ENCODE measurements at regions not wholly inside any gene's neighbourhood (a gene's known extent, or its start where the extent isn't known, plus 50 kb on each side); places are given as distances from the start of the nearest gene placed in this dataset.

DNA sequence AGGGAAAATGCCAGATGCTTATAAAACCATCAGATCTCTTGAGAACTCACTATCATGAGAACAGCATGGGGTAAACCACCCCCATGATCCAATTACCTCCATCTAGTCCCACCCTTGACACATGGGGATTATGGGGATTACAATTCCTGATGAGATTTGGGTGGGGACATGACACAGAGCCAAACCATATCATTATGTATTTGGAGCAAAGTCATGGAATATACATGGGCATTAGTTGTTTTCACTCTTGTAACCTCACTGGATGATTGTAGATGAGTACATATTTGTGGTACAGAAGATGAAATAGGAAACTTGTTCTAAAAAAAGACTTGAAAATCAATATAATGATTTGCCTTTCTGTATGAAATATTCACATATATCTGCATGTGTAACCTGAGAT is 674.5 kb upstream of the BOD1L1 start:
- no peaks in the 10 kb centered on the region for H3K27me3 ChIP-seq (ENCODE audit: control insufficient read depth in 5 of 5, insufficient read depth in 4 of 5, low read length in 5 of 5)
- H3K4me1 ChIP-seq (ENCODE audit: control insufficient read depth in 5 of 5, insufficient read depth in 5 of 5, low read length in 5 of 5), result no peaks in the 10 kb centered on the region
- H3K27ac ChIP-seq (ENCODE audit: low read depth, low read length), result no peak overlapping the region
- no peak overlapping the region for H3K9ac ChIP-seq (ENCODE audit: low read length in 5 of 5)
- H3K36me3 ChIP-seq (ENCODE audit: control insufficient read depth in 5 of 5, insufficient read depth in 5 of 5, low read length in 5 of 5), result no peaks in the 10 kb centered on the region
- no peaks in the 10 kb centered on the region for H3K9me3 ChIP-seq (ENCODE audit: control insufficient read depth in 5 of 5, low read length in 5 of 5)
- no peak overlapping the region for H3K4me3 ChIP-seq (ENCODE audit: low read depth in 1 of 5, low read length in 5 of 5)

DNA sequence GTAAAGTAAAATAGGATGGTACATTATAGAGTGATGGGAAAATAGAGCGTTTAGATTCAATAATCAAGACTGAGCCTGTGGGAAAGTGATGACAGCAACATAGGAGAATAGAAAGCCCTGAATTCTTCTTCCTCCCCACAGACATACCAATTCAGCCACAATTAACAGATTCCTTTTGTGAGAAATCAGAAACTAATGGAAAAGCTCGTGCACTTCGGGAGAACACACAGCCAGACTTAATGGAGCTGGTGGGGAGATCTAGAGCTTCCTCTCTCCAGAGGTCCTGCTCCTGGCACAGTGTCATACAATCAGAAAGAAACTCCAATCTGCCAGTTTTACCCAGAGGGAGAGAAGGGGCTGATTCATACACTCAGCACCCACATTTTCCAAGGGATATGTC is 676.3 kb upstream of the BOD1L1 start:
- no peaks in the 10 kb centered on the region for H3K36me3 ChIP-seq (ENCODE audit: control insufficient read depth in 5 of 5, insufficient read depth in 5 of 5, low read length in 5 of 5)
- H3K27ac ChIP-seq (ENCODE audit: low read depth, low read length), result no peak overlapping the region
- peaks cover 0 to 10% (median 2%) of the 10 kb centered on the region in 5 donors for H3K4me1 ChIP-seq (ENCODE audit: control insufficient read depth in 5 of 5, insufficient read depth in 5 of 5, low read length in 5 of 5)
- no peak overlapping the region for H3K9ac ChIP-seq (ENCODE audit: low read length in 5 of 5)
- no peaks in the 10 kb centered on the region for H3K9me3 ChIP-seq (ENCODE audit: control insufficient read depth in 5 of 5, low read length in 5 of 5)
- no peak overlapping the region for H3K4me3 ChIP-seq (ENCODE audit: low read depth in 1 of 5, low read length in 5 of 5)
- H3K27me3 ChIP-seq (ENCODE audit: control insufficient read depth in 5 of 5, insufficient read depth in 4 of 5, low read length in 5 of 5), result no peaks in the 10 kb centered on the region

DNA sequence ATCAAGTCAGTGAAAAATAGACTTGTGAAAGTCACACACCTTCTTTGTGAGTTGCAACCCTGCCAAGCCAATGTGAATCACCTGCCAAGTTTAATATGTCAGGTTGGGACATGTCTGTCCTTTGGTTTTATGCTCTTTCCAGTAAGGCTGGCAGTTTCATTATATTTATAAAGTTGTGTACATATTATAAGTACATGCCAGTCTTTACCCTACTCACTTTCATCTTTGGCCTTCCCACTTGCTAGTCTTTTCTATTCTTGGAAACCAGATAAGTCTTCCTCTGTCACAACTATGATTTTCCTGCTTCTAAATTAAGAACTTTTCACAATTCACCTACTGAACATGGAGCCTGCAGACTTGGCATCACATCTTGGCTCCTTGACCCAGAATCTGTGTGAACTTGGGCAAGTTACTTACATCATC is 680.7 kb upstream of the BOD1L1 start:
- Histone ChIP-seq H3K9ac (ENCODE audit: low read length in 5 of 5) (no peak overlapping the region), H3K27ac (ENCODE audit: low read depth, low read length) (no peak overlapping the region), H3K9me3 (ENCODE audit: control insufficient read depth in 5 of 5, low read length in 5 of 5) (no peaks in the 10 kb centered on the region), H3K4me1 (ENCODE audit: control insufficient read depth in 5 of 5, insufficient read depth in 5 of 5, low read length in 5 of 5) (peaks cover 0 to 12% (median 2%) of the 10 kb centered on the region in 5 donors), H3K27me3 (ENCODE audit: control insufficient read depth in 5 of 5, insufficient read depth in 4 of 5, low read length in 5 of 5) (no peaks in the 10 kb centered on the region), H3K36me3 (ENCODE audit: control insufficient read depth in 5 of 5, insufficient read depth in 5 of 5, low read length in 5 of 5) (no peaks in the 10 kb centered on the region), H3K4me3 (ENCODE audit: low read depth in 1 of 5, low read length in 5 of 5) (no peak overlapping the region)

DNA sequence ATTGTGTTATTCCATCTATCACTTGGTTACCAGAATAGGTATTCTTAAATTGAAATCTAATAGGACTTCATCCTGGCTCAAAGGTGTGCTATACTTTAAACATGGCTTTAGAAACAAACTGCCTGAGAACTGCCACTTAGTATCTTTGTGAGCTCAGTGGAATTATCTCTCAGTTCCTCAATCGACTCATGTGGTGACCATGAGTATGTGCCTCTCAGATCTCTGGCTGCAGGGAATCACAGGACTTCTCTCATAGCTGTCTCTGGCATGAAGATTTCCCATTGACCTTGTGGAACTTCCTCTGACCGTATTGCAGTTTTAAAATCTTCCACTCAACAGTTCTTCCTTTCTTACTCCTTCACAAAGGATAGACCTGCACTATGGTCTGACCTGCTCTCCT is 681.9 kb upstream of the BOD1L1 start:
- H3K27ac ChIP-seq (ENCODE audit: low read depth, low read length), result no peak overlapping the region
- no peaks in the 10 kb centered on the region for H3K27me3 ChIP-seq (ENCODE audit: control insufficient read depth in 5 of 5, insufficient read depth in 4 of 5, low read length in 5 of 5)
- H3K36me3 ChIP-seq (ENCODE audit: control insufficient read depth in 5 of 5, insufficient read depth in 5 of 5, low read length in 5 of 5), result no peaks in the 10 kb centered on the region
- H3K9ac ChIP-seq (ENCODE audit: low read length in 5 of 5), result no peak overlapping the region
- H3K4me1 ChIP-seq (ENCODE audit: control insufficient read depth in 5 of 5, insufficient read depth in 5 of 5, low read length in 5 of 5), result peaks cover 0 to 12% (median 2%) of the 10 kb centered on the region in 5 donors
- H3K9me3 ChIP-seq (ENCODE audit: control insufficient read depth in 5 of 5, low read length in 5 of 5), result no peaks in the 10 kb centered on the region
- no peak overlapping the region for H3K4me3 ChIP-seq (ENCODE audit: low read depth in 1 of 5, low read length in 5 of 5)

DNA sequence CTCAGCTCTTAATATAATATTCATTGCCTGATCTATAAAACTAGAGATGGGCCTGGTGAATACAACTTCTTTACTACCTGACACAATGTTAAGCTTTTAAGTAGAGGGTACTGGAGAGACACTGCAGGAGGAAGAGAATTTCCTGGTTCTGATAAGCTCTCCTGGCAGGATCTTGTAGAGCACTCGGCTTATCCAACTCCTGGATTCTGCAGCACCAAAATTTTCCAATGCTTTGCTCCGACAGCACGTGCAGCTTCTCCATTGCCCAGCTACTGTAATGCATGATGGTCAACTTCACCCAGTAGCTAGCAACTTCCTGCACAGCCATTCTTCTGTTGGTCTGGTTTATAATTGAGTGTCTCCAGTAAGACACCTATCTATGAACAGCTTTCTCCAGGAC is 686.2 kb upstream of the BOD1L1 start:
- no peaks in the 10 kb centered on the region for H3K27me3 ChIP-seq (ENCODE audit: control insufficient read depth in 5 of 5, insufficient read depth in 4 of 5, low read length in 5 of 5)
- no peak overlapping the region for H3K27ac ChIP-seq (ENCODE audit: low read depth, low read length)
- no peaks in the 10 kb centered on the region for H3K9me3 ChIP-seq (ENCODE audit: control insufficient read depth in 5 of 5, low read length in 5 of 5)
- H3K36me3 ChIP-seq (ENCODE audit: control insufficient read depth in 5 of 5, insufficient read depth in 5 of 5, low read length in 5 of 5), result no peaks in the 10 kb centered on the region
- H3K9ac ChIP-seq (ENCODE audit: low read length in 5 of 5), result no peak overlapping the region
- peaks cover 0 to 3% (median 0%) of the 10 kb centered on the region in 5 donors for H3K4me1 ChIP-seq (ENCODE audit: control insufficient read depth in 5 of 5, insufficient read depth in 5 of 5, low read length in 5 of 5)
- H3K4me3 ChIP-seq (ENCODE audit: low read depth in 1 of 5, low read length in 5 of 5), result no peak overlapping the region

DNA sequence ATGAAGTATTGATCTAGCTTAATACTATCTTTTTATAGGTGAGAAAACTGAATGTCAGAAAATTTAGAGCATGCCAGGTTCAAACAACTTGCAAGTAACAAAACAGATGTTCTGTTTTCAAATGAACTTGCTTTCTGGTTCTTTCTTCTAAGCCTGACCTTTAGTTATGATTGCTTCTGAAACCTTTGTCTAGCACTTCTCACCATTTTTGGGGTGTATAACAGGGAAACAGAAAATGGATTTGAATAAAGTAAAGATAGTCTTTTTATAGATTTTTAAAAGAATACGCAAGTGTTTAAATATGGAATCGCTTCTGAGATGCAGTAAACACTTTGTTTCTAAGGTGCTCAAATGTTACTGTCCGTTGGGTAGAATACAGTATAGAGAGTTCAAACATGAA is 687.2 kb upstream of the CPEB2 start:
- Histone ChIP-seq H3K27ac (ENCODE audit: low read depth, low read length) (no peak overlapping the region), H3K9ac (ENCODE audit: low read length in 5 of 5) (no peak overlapping the region), H3K27me3 (ENCODE audit: control insufficient read depth in 5 of 5, insufficient read depth in 4 of 5, low read length in 5 of 5) (no peaks in the 10 kb centered on the region), H3K36me3 (ENCODE audit: control insufficient read depth in 5 of 5, insufficient read depth in 5 of 5, low read length in 5 of 5) (no peaks in the 10 kb centered on the region), H3K4me3 (ENCODE audit: low read depth in 1 of 5, low read length in 5 of 5) (no peak overlapping the region), H3K9me3 (ENCODE audit: control insufficient read depth in 5 of 5, low read length in 5 of 5) (no peaks in the 10 kb centered on the region), H3K4me1 (ENCODE audit: control insufficient read depth in 5 of 5, insufficient read depth in 5 of 5, low read length in 5 of 5) (no peaks in the 10 kb centered on the region)

DNA sequence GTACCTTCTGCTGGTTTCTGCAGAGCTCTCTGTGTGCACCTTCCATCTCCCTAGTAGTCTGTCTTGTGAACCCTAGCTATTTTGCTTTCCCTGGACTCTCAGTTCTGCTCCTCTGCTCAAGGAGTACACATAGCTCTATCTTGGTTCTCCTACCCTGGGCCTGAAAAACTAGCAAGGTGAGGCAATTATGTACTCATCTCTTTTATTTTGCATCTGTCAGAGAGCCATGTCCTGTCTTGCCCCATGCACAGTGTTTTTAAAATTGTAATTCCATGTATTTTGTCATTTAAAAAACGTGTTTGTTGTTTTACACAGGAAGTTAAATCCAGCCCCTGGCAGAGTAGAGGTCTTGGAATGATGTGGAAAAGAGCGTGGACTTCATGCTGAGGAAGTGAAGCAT is 684.9 kb upstream of the CPEB2 start:
- H3K9me3 ChIP-seq (ENCODE audit: control insufficient read depth in 5 of 5, low read length in 5 of 5), result no peaks in the 10 kb centered on the region

DNA sequence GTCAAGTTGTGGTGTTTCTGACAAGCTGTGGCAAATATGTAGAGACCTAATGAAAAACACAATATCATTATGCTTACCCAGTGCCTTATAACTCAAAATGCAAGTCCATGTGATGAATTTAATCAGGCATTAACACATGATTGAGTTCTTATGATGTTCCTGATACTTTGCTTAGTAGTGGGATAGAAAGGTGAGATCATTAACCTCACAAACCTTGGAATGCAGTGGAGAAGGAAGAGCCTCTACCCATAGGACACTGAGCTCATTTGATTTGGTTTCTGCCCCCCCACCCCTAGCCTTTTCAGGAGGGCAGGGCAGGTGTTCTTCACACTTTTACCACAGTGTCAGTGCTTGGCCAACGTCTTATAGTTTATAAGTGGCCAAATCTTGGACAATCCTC is 683.6 kb upstream of the CPEB2 start:
- Histone ChIP-seq H3K4me1 (ENCODE audit: control insufficient read depth in 5 of 5, insufficient read depth in 5 of 5, low read length in 5 of 5) (no peaks in the 10 kb centered on the region), H3K27ac (ENCODE audit: low read depth, low read length) (no peak overlapping the region), H3K9ac (ENCODE audit: low read length in 5 of 5) (no peak overlapping the region), H3K9me3 (ENCODE audit: control insufficient read depth in 5 of 5, low read length in 5 of 5) (no peaks in the 10 kb centered on the region), H3K4me3 (ENCODE audit: low read depth in 1 of 5, low read length in 5 of 5) (no peak overlapping the region), H3K36me3 (ENCODE audit: control insufficient read depth in 5 of 5, insufficient read depth in 5 of 5, low read length in 5 of 5) (no peaks in the 10 kb centered on the region), H3K27me3 (ENCODE audit: control insufficient read depth in 5 of 5, insufficient read depth in 4 of 5, low read length in 5 of 5) (no peaks in the 10 kb centered on the region)

More for the DNA sequence above, 684.9 kb upstream of the CPEB2 start:
- no peak overlapping the region for H3K27ac ChIP-seq (ENCODE audit: low read depth, low read length)
- no peak overlapping the region for H3K9ac ChIP-seq (ENCODE audit: low read length in 5 of 5)
- H3K4me1 ChIP-seq (ENCODE audit: control insufficient read depth in 5 of 5, insufficient read depth in 5 of 5, low read length in 5 of 5), result no peaks in the 10 kb centered on the region
- no peak overlapping the region for H3K4me3 ChIP-seq (ENCODE audit: low read depth in 1 of 5, low read length in 5 of 5)
- no peaks in the 10 kb centered on the region for H3K36me3 ChIP-seq (ENCODE audit: control insufficient read depth in 5 of 5, insufficient read depth in 5 of 5, low read length in 5 of 5)
- no peaks in the 10 kb centered on the region for H3K27me3 ChIP-seq (ENCODE audit: control insufficient read depth in 5 of 5, insufficient read depth in 4 of 5, low read length in 5 of 5)

DNA sequence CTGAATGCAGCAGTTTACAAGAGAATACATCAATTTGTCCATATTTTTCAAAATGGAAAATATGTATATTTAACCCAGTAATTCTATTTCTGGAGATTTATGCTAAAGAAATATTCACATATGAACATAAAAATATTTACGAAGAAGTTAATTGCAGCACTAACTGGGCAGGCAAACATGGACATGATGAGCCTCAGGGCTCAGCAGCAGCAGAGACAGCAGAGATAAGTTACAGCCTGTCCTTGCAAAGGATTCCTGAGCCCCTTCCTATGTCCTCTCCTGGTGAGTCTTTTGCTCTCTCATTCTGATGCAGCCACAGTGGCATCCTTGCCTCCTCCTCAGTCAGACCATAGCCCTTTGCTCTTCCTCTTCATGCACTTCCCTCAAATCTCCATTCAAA is 680.6 kb upstream of the CPEB2 start:
- Histone ChIP-seq H3K9me3 (ENCODE audit: control insufficient read depth in 5 of 5, low read length in 5 of 5) (peaks cover 0 to 8% (median 0%) of the 10 kb centered on the region in 5 donors), H3K9ac (ENCODE audit: low read length in 5 of 5) (no peak overlapping the region), H3K27ac (ENCODE audit: low read depth, low read length) (no peak overlapping the region), H3K4me3 (ENCODE audit: low read depth in 1 of 5, low read length in 5 of 5) (no peak overlapping the region), H3K27me3 (ENCODE audit: control insufficient read depth in 5 of 5, insufficient read depth in 4 of 5, low read length in 5 of 5) (no peaks in the 10 kb centered on the region), H3K36me3 (ENCODE audit: control insufficient read depth in 5 of 5, insufficient read depth in 5 of 5, low read length in 5 of 5) (no peaks in the 10 kb centered on the region), H3K4me1 (ENCODE audit: control insufficient read depth in 5 of 5, insufficient read depth in 5 of 5, low read length in 5 of 5) (no peaks in the 10 kb centered on the region)

DNA sequence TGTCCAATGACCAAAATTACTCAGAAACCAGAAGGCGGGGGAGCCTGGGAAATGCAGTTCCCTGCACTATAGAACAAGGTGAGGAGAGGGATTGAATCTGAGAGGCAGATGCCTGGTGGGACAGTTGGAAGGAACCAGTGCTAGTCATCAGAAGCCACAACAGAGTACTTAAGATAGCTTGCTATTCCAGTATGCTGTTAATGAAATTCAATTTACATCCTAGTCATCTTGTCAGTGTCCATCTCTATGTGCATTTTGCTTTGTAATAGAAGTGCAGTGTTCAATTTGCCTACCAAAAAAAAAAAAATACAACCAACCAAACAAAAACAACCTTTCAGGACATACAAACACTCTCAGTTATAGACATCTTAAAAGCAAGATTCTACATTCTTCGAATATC is 679.1 kb upstream of the CPEB2 start:
- no peaks in the 10 kb centered on the region for H3K36me3 ChIP-seq (ENCODE audit: control insufficient read depth in 5 of 5, insufficient read depth in 5 of 5, low read length in 5 of 5)
- H3K9me3 ChIP-seq (ENCODE audit: control insufficient read depth in 5 of 5, low read length in 5 of 5), result peaks cover 0 to 8% (median 0%) of the 10 kb centered on the region in 5 donors
- H3K4me3 ChIP-seq (ENCODE audit: low read depth in 1 of 5, low read length in 5 of 5), result no peak overlapping the region
- no peak overlapping the region for H3K27ac ChIP-seq (ENCODE audit: low read depth, low read length)
- H3K4me1 ChIP-seq (ENCODE audit: control insufficient read depth in 5 of 5, insufficient read depth in 5 of 5, low read length in 5 of 5), result no peaks in the 10 kb centered on the region
- H3K27me3 ChIP-seq (ENCODE audit: control insufficient read depth in 5 of 5, insufficient read depth in 4 of 5, low read length in 5 of 5), result no peaks in the 10 kb centered on the region
- H3K9ac ChIP-seq (ENCODE audit: low read length in 5 of 5), result no peak overlapping the region

DNA sequence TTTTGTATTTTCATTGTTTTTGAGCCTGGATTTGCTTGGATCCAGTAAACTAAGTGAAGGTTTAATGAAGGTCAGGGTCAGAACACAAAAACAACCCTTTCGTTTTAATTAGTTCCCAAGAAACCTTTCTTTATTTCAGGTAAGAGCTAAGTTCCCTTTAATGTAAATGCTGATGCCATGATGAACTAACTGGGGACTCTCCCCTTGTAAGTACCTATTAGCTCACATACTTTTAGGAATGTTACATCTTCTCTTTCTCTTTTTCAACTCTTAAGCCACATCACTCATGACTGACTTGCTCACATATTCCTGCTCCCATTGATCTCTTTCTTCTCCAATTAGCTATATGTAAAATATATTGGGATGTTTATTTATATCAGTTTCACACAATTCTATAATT is 673.1 kb upstream of the CPEB2 start:
- Histone ChIP-seq H3K36me3 (ENCODE audit: control insufficient read depth in 5 of 5, insufficient read depth in 5 of 5, low read length in 5 of 5) (no peaks in the 10 kb centered on the region), H3K27ac (ENCODE audit: low read depth, low read length) (no peak overlapping the region), H3K4me1 (ENCODE audit: control insufficient read depth in 5 of 5, insufficient read depth in 5 of 5, low read length in 5 of 5) (no peaks in the 10 kb centered on the region), H3K9ac (ENCODE audit: low read length in 5 of 5) (no peak overlapping the region), H3K27me3 (ENCODE audit: control insufficient read depth in 5 of 5, insufficient read depth in 4 of 5, low read length in 5 of 5) (no peaks in the 10 kb centered on the region), H3K9me3 (ENCODE audit: control insufficient read depth in 5 of 5, low read length in 5 of 5) (peaks cover 0 to 9% (median 0%) of the 10 kb centered on the region in 5 donors), H3K4me3 (ENCODE audit: low read depth in 1 of 5, low read length in 5 of 5) (no peak overlapping the region)

Measured in subcutaneous abdominal adipose tissue (tissue), 5 donors.